K562 (cell line): ENCODE measurements at regions not wholly inside any gene's neighbourhood (a gene's known extent, or its start where the extent isn't known, plus 50 kb on each side); places are given as distances from the start of the nearest gene placed in this dataset.

Source experiments
- ATAC-seq: fragments of 200-7000 bp; cut with Tn5 transposase; 3 replicates; pipeline ENCODE4 v1.9.1; 2020; ENCODE audit warnings: moderate library complexity
- BruUV-seq: library from RNA; stranded (reverse); fragments of 400-500 nt; replicated peaks from 2 replicates; lab custom pipeline; 2021; lab: Mats Ljungman, UMichigan
- CTCF ChIA-PET: fragments of 300-600 bp; formaldehyde crosslinking; extraction: SDS; loops from one replicate; lab custom pipeline; 2021; ENCODE audit warnings: low intra/inter-chr PET ratio; lab: Yijun Ruan, JAX
- POLR2A ChIA-PET: fragments of 300-600, 350-650 bp; sonication (Branson Sonifier 250); formaldehyde crosslinking; extraction: SDS; loops from one replicate; lab custom pipeline; 2021; ENCODE audit warnings: antibody characterized with exemption, inconsistent platforms; lab: Yijun Ruan, JAX
- DNase-seq, 4 experiments: peaks; one replicate each; pipeline versions ENCODE4 v3.0.0 to v3.0.0-alpha.2; 2011 to 2018; ENCODE audit warnings: low spot score in 3 of 4, mixed read lengths in 3 of 4; ENCODE audit errors: extremely low read depth in 1 of 4
- FAIRE-seq: peaks from 2 replicates; lab custom pipeline; 2011; peaks lifted over from hg19 to GRCh38; lab: Jason Lieb, UNC
- H2AFZ ChIP-seq: 2 replicates; pipeline ENCODE4 v1.6.0; 2011; ENCODE audit warnings: low read depth, low read length, control low read depth, inconsistent platforms
- H3K27ac ChIP-seq: fragments of 200-600 bp; 3 replicates; pipeline ENCODE4 v1.8.0; 2011; ENCODE audit warnings: low read depth, mild to moderate bottlenecking, control low read depth, inconsistent platforms, low read length, moderate library complexity, mixed read lengths; ENCODE audit errors: extremely low read depth
- H3K27me3 ChIP-seq, 2 experiments: fragments of 300-600 bp in 1 of 2; 2 replicates in 1 of 2; 3 replicates in 1 of 2; pipeline versions ENCODE4 v1.6.0 to v1.8.0; 2011; ENCODE audit warnings: inconsistent platforms in 2 of 2, low read length in 2 of 2, mild to moderate bottlenecking in 1 of 2, mixed read lengths in 1 of 2, moderate library complexity in 1 of 2; ENCODE audit not compliant: control insufficient read depth in 2 of 2, insufficient read depth in 2 of 2
- H3K36me3 ChIP-seq: fragments of 300-600 bp; 3 replicates; pipeline ENCODE4 v1.8.0; 2011; ENCODE audit warnings: mild to moderate bottlenecking, low read length, inconsistent platforms; ENCODE audit not compliant: control insufficient read depth, insufficient read depth
- H3K4me1 ChIP-seq, 2 experiments: fragments of 200-600 bp in 1 of 2; replicated peaks in 1 of 2; 2 replicates in 1 of 2; 3 replicates in 1 of 2; pipeline versions ENCODE4 v1.5.1 to v1.8.0; 2011; ENCODE audit warnings: inconsistent platforms in 2 of 2, low read length in 2 of 2, mild to moderate bottlenecking in 1 of 2, mixed read lengths in 1 of 2, moderate library complexity in 1 of 2; ENCODE audit not compliant: control insufficient read depth in 2 of 2, insufficient read depth in 2 of 2
- H3K4me2 ChIP-seq: 2 replicates; pipeline ENCODE4 v1.6.1; 2011; ENCODE audit warnings: low read length, control low read depth, inconsistent platforms, mixed read lengths; ENCODE audit not compliant: insufficient read depth
- H3K4me3 ChIP-seq: fragments of 200-600 bp; sonication (generic), shearing (Covaris generic); 2 replicates; pipeline ENCODE4 v1.5.1; 2016; ENCODE audit warnings: control low read depth, inconsistent platforms
- H3K79me2 ChIP-seq: fragments of 200-600 bp; 3 replicates; pipeline ENCODE4 v1.8.0; 2011; ENCODE audit warnings: low read length, inconsistent platforms; ENCODE audit not compliant: control insufficient read depth, insufficient read depth
- H3K9ac ChIP-seq, 2 experiments: 2 replicates each; pipeline versions ENCODE4 v1.6.0 to v1.6.1; 2011; ENCODE audit warnings: low read depth in 2 of 2, low read length in 2 of 2, control low read depth in 1 of 2, inconsistent platforms in 1 of 2, mild to moderate bottlenecking in 1 of 2, mixed read lengths in 1 of 2; ENCODE audit not compliant: insufficient read depth in 1 of 2
- H3K9me1 ChIP-seq: one replicate; pipeline ENCODE4 v1.6.0; 2011; ENCODE audit warnings: inconsistent platforms, mild to moderate bottlenecking, low read length, moderate library complexity; ENCODE audit not compliant: control insufficient read depth, insufficient read depth
- H3K9me3 ChIP-seq: replicated peaks from 2 replicates; pipeline ENCODE4 v1.5.1; 2011; ENCODE audit warnings: low read depth, low read length, inconsistent platforms; ENCODE audit not compliant: control insufficient read depth, insufficient read depth
- H4K20me1 ChIP-seq: replicated peaks from 2 replicates; pipeline ENCODE4 v1.6.1; 2011; ENCODE audit warnings: low read length, inconsistent platforms, mixed read lengths; ENCODE audit not compliant: control insufficient read depth, insufficient read depth
- IRF9 ChIP-seq: fragments of 450-650 bp; IDR thresholded peaks from 2 replicates; pipeline ENCODE4 v1.6.1; 2016; ENCODE audit warnings: missing biosample characterization, missing genetic modification characterization
- MTA3 ChIP-seq: fragments of 450-650 bp; formaldehyde crosslinking; IDR thresholded peaks from 2 replicates; pipeline ENCODE4 v1.6.1; 2017; ENCODE audit warnings: mild to moderate bottlenecking, borderline replicate concordance
- MYNN ChIP-seq, 2 experiments: sonication (generic); formaldehyde crosslinking in 1 of 2; IDR thresholded peaks; 2 replicates each; pipeline versions ENCODE4 v1.5.0 to v1.6.1; 2016 to 2020; ENCODE audit warnings: antibody characterized with exemption in 1 of 2, missing genetic modification reagents in 1 of 2
- PREB ChIP-seq: sonication (generic); formaldehyde crosslinking; IDR thresholded peaks from 2 replicates; pipeline ENCODE4 v1.8.1; 2023; ENCODE audit warnings: mild to moderate bottlenecking, missing genetic modification reagents
- RAD21 ChIP-seq, 2 experiments: fragments of 250-450 bp in 1 of 2; fragments of 450-650 bp in 1 of 2; sonication (Bioruptor Pico) in 1 of 2; formaldehyde crosslinking in 1 of 2; IDR thresholded peaks in 1 of 2; conservative IDR thresholded peaks in 1 of 2; 2 replicates each; pipeline versions ENCODE4 v1.4.0 to v1.8.0; 2020 to 2022; ENCODE audit warnings: mild to moderate bottlenecking in 2 of 2, moderate library complexity in 1 of 2
- SIN3A ChIP-seq, 2 experiments: fragments of 150-350 bp in 1 of 2; IDR thresholded peaks; 2 replicates each; pipeline ENCODE4 v1.6.1; 2011 to 2016; ENCODE audit warnings: borderline replicate concordance in 2 of 2, low read depth in 2 of 2, low read length in 2 of 2, mild to moderate bottlenecking in 2 of 2, moderate library complexity in 2 of 2; ENCODE audit not compliant: control insufficient read depth in 1 of 2
- SIX5 ChIP-seq, 2 experiments: IDR thresholded peaks; 2 replicates each; pipeline ENCODE4 v1.6.1; 2011; ENCODE audit warnings: low read length in 2 of 2, borderline replicate concordance in 1 of 2, low read depth in 1 of 2, mild to moderate bottlenecking in 1 of 2, moderate library complexity in 1 of 2; ENCODE audit not compliant: insufficient read depth in 1 of 2
- SMARCB1 ChIP-seq: IDR thresholded peaks from 2 replicates; pipeline ENCODE4 v1.6.1; 2011; ENCODE audit warnings: improper control_type of control experiment, low read depth; ENCODE audit not compliant: insufficient read length
- TEAD4 ChIP-seq, 2 experiments: sonication (generic) in 1 of 2; formaldehyde crosslinking in 1 of 2; IDR thresholded peaks; 2 replicates each; pipeline versions ENCODE4 v1.6.1 to v1.8.0; 2012 to 2022; ENCODE audit warnings: borderline replicate concordance in 1 of 2, inconsistent platforms in 1 of 2, low read length in 1 of 2, mild to moderate bottlenecking in 1 of 2, missing genetic modification reagents in 1 of 2
- U2AF1 ChIP-seq: fragments of 200-400 bp; formaldehyde crosslinking; optimal IDR thresholded peaks from 2 replicates; pipeline ENCODE3; 2017; ENCODE audit warnings: mild to moderate bottlenecking, low read depth, low read length, moderate library complexity
- ZBTB8A ChIP-seq: fragments of 450-650 bp; IDR thresholded peaks from 2 replicates; pipeline ENCODE4 v1.6.1; 2018; ENCODE audit warnings: mild to moderate bottlenecking, moderate library complexity; ENCODE audit not compliant: partially characterized antibody
- ZC3H8 ChIP-seq: fragments of 450-650 bp; IDR thresholded peaks from 2 replicates; pipeline ENCODE4 v1.6.1; 2017
- ZNF143 ChIP-seq: sonication (generic); formaldehyde crosslinking; IDR thresholded peaks from 2 replicates; pipeline ENCODE4 v1.9.0; 2022; ENCODE audit warnings: mild to moderate bottlenecking, missing genetic modification reagents
- WGBS: fragments of 100-300 bp; shearing (Covaris generic); methylation state at CpG from one replicate; pipeline ENCODE4 v1.1.6; 2016; ENCODE audit warnings: low coverage, mixed read lengths; ENCODE audit not compliant: insufficient coverage; ENCODE audit errors: missing lambda C conversion rate; 5-methylcytosine and 5-hydroxymethylcytosine counted together
- in situ Hi-C: fragments of 300-500 bp; cut with MboI; formaldehyde crosslinking; loops from 4 replicates; pipeline ENCODE4 v1.15.0; 2018; ENCODE audit warnings: inconsistent platforms, mixed read lengths
- intact Hi-C: fragments of 100-400 bp; cut with micrococcal nuclease; formaldehyde crosslinking; loops from 2 replicates; pipeline ENCODE4 v1.14.2; 2022

GRCh38 chr13:105799155-105799554, 736.3 kb downstream of the EFNB2 start:
- POLR2A ChIA-PET: no interaction called here

GRCh38 chr13:105798541-105798940, 736.9 kb downstream of the EFNB2 start:
- intact Hi-C loops (no loop called here), in situ Hi-C loops (no loop called here)
- DNase-seq (no peak), ATAC-seq (no peak), FAIRE-seq (no peak)
- Histone ChIP-seq H3K4me3 (no peak overlapping the region), H3K9ac (no peak overlapping the region), H3K36me3 (no peaks in the 10 kb centered on the region), H3K27ac (no peak overlapping the region), H3K4me1 (no peaks in the 10 kb centered on the region), H3K9me1 (no peaks in the 10 kb centered on the region), H3K79me2 (no peaks in the 10 kb centered on the region), H3K9me3 (no peaks in the 10 kb centered on the region), H3K4me2 (no peak overlapping the region), H4K20me1 (no peaks in the 10 kb centered on the region), H3K27me3 (no peaks in the 10 kb centered on the region), H2AFZ (no peak overlapping the region)
- CTCF ChIA-PET: no interaction called here
- WGBS: 0% methylated on average over 1 of the region's 1 CpG
- POLR2A ChIA-PET: no interaction called here
- BruUV-seq: no TSS peak
- TF ChIP-seq SMARCB1: no peak
- TF ChIP-seq PREB: no peak
- no peak for TF ChIP-seq ZBTB8A
- no peak for TF ChIP-seq IRF9 (tag)
- no peak for TF ChIP-seq ZNF143
- TF ChIP-seq SIN3A (IDR thresholded peaks at IDR 0.05; ENCODE audit: borderline replicate concordance in 2 of 2, control insufficient read depth in 1 of 2, low read depth in 2 of 2, low read length in 2 of 2): no peak
- TF ChIP-seq ZC3H8: no peak

More at GRCh38 chr13:105799155-105799554, 736.3 kb downstream of the EFNB2 start:
- Histone ChIP-seq H3K4me1 (no peaks in the 10 kb centered on the region), H3K79me2 (no peaks in the 10 kb centered on the region), H3K9me3 (no peaks in the 10 kb centered on the region), H3K27me3 (no peaks in the 10 kb centered on the region), H3K9me1 (no peaks in the 10 kb centered on the region), H3K4me2 (no peak overlapping the region), H3K4me3 (no peak overlapping the region), H2AFZ (no peak overlapping the region), H3K9ac (no peak overlapping the region), H3K36me3 (no peaks in the 10 kb centered on the region), H3K27ac (no peak overlapping the region), H4K20me1 (no peaks in the 10 kb centered on the region)
- no TSS peak for BruUV-seq
- in situ Hi-C loops (no loop called here), intact Hi-C loops (no loop called here)
- DNase-seq: no peak
- CTCF ChIA-PET: no interaction called here
- FAIRE-seq: no peak
- TF ChIP-seq RAD21 (CRISPR knock-in tag; conservative IDR thresholded peaks at IDR 0.05 in 1 of 2, IDR thresholded peaks at IDR 0.05 in 1 of 2) (no peak), U2AF1 (no peak), SIX5 (IDR thresholded peaks at IDR 0.05; ENCODE audit: borderline replicate concordance in 1 of 2, insufficient read depth in 1 of 2, low read depth in 1 of 2, low read length in 2 of 2) (no peak), TEAD4 (IDR thresholded peaks at IDR 0.05; ENCODE audit: low read length) (no peak), TEAD4 (CRISPR knock-in tag; IDR thresholded peaks at IDR 0.05; ENCODE audit: borderline replicate concordance) (no peak), MYNN (IDR thresholded peaks at IDR 0.05) (no peak), MYNN (CRISPR knock-in tag; IDR thresholded peaks at IDR 0.05) (no peak), MTA3 (no peak)
- no peak for ATAC-seq
